ENCODE measurements at regions not wholly inside any gene's neighbourhood (a gene's known extent, or its start where the extent isn't known, plus 50 kb on each side); places are given as distances from the start of the nearest gene placed in this dataset.

DNA sequence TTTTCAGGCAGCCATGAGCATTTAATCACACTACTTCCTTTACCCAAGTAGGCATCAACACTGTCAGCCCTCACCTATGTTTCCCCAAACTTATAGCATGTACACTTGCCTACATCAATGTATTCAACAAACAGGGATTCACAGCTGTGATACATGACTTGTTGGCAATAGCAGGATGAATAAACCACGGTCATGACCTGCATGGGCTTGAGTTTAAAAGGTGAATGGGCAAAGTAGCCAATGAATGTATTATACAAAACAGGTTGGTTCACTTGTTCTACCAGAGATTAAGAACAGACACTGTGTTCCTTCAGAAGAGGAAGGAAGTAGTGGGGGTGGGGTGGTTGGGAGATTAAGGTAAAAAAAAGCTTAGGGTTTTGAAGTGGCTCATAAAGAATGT is 861.9 kb upstream of the SEMA6D start:
- no peaks in the 10 kb centered on the region for H3K23me2 ChIP-seq (ENCODE audit: low read depth, low read length)
- H3K4me1 ChIP-seq (replicated peaks in 1 of 4; ENCODE audit: control insufficient read depth in 3 of 4, insufficient read depth in 4 of 4, low read length in 3 of 4), result no peaks in the 10 kb centered on the region
- no peaks in the 10 kb centered on the region for H3K9me3 ChIP-seq (ENCODE audit: insufficient read depth in 2 of 2, low read depth in 1 of 2, low read length in 1 of 2)
- H3K27ac ChIP-seq (ENCODE audit: low read depth, low read length), result no peak overlapping the region
- DNase-seq (ENCODE audit: low read depth in 1 of 2, low spot score in 2 of 2) (no peak), FAIRE-seq (no peak)
- H3K9ac ChIP-seq (replicated peaks in 1 of 4; ENCODE audit: extremely low read depth in 1 of 4, low read depth in 3 of 4, low read length in 3 of 4), result no peak overlapping the region
- no peaks in the 10 kb centered on the region for H3K27me3 ChIP-seq (replicated peaks in 1 of 4; ENCODE audit: control insufficient read depth in 3 of 4, extremely low read depth in 1 of 4, insufficient read depth in 3 of 4, low read length in 3 of 4)
- no peak overlapping the region for H3K4me2 ChIP-seq (ENCODE audit: insufficient read depth in 1 of 2, low read depth in 2 of 2, low read length in 2 of 2)
- no peak overlapping the region for H2BK15ac ChIP-seq (ENCODE audit: low read length)
- H2AFZ ChIP-seq (ENCODE audit: low read length), result 0 out of 2 replicates have a peak overlapping the region, but pooled peaks have one; percentile 30
- H2BK12ac ChIP-seq (ENCODE audit: low read depth, low read length), result no peak overlapping the region
- H4K5ac ChIP-seq (ENCODE audit: insufficient read length, low read depth, low read length), result no peak overlapping the region
- 85% methylated on average over 1 of the region's 1 CpG; no CpG with 5 or more reads in 1 of the 2 experiments for WGBS, 2 experiments (ENCODE audit: extremely low coverage in 1 of 2, insufficient coverage in 1 of 2, insufficient read length in 1 of 2, insufficient replicate concordance in 2 of 2, low coverage in 1 of 2, low lambda C conversion rate in 2 of 2, missing lambda C conversion rate in 1 of 2)
- no peak overlapping the region for H3K4ac ChIP-seq (replicated peaks; ENCODE audit: insufficient read length, low read depth, low read length)
- no peaks in the 10 kb centered on the region for H3K36me3 ChIP-seq (ENCODE audit: control insufficient read depth in 2 of 4, insufficient read depth in 4 of 4, low read length in 3 of 4)
- H2BK20ac ChIP-seq (ENCODE audit: low read length), result no peak overlapping the region
- no peak overlapping the region for H2BK5ac ChIP-seq (ENCODE audit: low read depth, low read length)
- no peak overlapping the region for H3K18ac ChIP-seq (ENCODE audit: extremely low read depth, low read length)
- no peak overlapping the region for H3K4me3 ChIP-seq (ENCODE audit: extremely low read depth in 1 of 4, insufficient read depth in 2 of 4, low read depth in 3 of 4, low read length in 4 of 4)
- ChIA-PET CTCF (ENCODE audit: partially characterized antibody) (interaction anchor here (0.8 kb wide), 1 partner anchor 26 kb away, joined by 3 read pairs; no protein-coding TSS in a partner anchor), POLR2A (ENCODE audit: partially characterized antibody) (no interaction called here)
- H2AK5ac ChIP-seq (ENCODE audit: low read depth, low read length), result no peak overlapping the region
- no peak overlapping the region for H4K8ac ChIP-seq (ENCODE audit: extremely low read depth, insufficient read depth, low read length)
- no peaks in the 10 kb centered on the region for H4K20me1 ChIP-seq (replicated peaks in 1 of 2; ENCODE audit: control insufficient read depth in 1 of 2, insufficient read depth in 2 of 2, low read length in 2 of 2)
- H4K91ac ChIP-seq (replicated peaks; ENCODE audit: insufficient read length, low read length), result no peak overlapping the region
- H3K79me1 ChIP-seq (ENCODE audit: low read depth, low read length), result no peaks in the 10 kb centered on the region
- H3K56ac ChIP-seq (replicated peaks; ENCODE audit: insufficient read length, low read depth, low read length), result no peak overlapping the region
- H3K14ac ChIP-seq (ENCODE audit: insufficient read length), result no peak overlapping the region
- H2BK120ac ChIP-seq (replicated peaks; ENCODE audit: low read depth, low read length), result no peak overlapping the region
- H3K23ac ChIP-seq (ENCODE audit: insufficient read length), result no peak overlapping the region
- no peaks in the 10 kb centered on the region for H3K79me2 ChIP-seq (ENCODE audit: control insufficient read depth in 1 of 2, insufficient read depth in 2 of 2, low read length in 2 of 2)
- no peak for TF ChIP-seq CTBP2 (IDR thresholded peaks at IDR 0.05; ENCODE audit: borderline replicate concordance, insufficient read depth, insufficient read length, low read length)
- TF ChIP-seq, protein P1, sequence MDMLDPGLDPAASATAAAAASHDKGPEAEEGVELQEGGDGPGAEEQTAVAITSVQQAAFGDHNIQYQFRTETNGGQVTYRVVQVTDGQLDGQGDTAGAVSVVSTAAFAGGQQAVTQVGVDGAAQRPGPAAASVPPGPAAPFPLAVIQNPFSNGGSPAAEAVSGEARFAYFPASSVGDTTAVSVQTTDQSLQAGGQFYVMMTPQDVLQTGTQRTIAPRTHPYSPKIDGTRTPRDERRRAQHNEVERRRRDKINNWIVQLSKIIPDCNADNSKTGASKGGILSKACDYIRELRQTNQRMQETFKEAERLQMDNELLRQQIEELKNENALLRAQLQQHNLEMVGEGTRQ (IDR thresholded peaks at IDR 0.05; ENCODE audit: low read length), result no peak
- TF ChIP-seq HDAC6 (IDR thresholded peaks at IDR 0.05; ENCODE audit: low read depth, low read length), result no peak
- TF ChIP-seq, protein P2, sequence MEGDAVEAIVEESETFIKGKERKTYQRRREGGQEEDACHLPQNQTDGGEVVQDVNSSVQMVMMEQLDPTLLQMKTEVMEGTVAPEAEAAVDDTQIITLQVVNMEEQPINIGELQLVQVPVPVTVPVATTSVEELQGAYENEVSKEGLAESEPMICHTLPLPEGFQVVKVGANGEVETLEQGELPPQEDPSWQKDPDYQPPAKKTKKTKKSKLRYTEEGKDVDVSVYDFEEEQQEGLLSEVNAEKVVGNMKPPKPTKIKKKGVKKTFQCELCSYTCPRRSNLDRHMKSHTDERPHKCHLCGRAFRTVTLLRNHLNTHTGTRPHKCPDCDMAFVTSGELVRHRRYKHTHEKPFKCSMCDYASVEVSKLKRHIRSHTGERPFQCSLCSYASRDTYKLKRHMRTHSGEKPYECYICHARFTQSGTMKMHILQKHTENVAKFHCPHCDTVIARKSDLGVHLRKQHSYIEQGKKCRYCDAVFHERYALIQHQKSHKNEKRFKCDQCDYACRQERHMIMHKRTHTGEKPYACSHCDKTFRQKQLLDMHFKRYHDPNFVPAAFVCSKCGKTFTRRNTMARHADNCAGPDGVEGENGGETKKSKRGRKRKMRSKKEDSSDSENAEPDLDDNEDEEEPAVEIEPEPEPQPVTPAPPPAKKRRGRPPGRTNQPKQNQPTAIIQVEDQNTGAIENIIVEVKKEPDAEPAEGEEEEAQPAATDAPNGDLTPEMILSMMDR (IDR thresholded peaks at IDR 0.05; ENCODE audit: control extremely low read depth in 1 of 3, insufficient read depth in 1 of 3, low read depth in 1 of 3, low read length in 3 of 3), result no peak
- no peak for TF ChIP-seq KDM4A (IDR thresholded peaks at IDR 0.05; ENCODE audit: low read depth, low read length, severe bottlenecking)
- TF ChIP-seq ASH2L (IDR thresholded peaks at IDR 0.05; ENCODE audit: low read length), result no peak
- TF ChIP-seq, protein P3, sequence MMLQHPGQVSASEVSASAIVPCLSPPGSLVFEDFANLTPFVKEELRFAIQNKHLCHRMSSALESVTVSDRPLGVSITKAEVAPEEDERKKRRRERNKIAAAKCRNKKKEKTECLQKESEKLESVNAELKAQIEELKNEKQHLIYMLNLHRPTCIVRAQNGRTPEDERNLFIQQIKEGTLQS (IDR thresholded peaks at IDR 0.05; ENCODE audit: insufficient read depth, low read depth, low read length), result no peak
- no peak for TF ChIP-seq FOSL1 (IDR thresholded peaks at IDR 0.05; ENCODE audit: insufficient read depth, low read depth, low read length)
- TF ChIP-seq TCF12 (IDR thresholded peaks at IDR 0.05; ENCODE audit: low read depth, low read length), result no peak
- no peak for TF ChIP-seq GABPA (IDR thresholded peaks at IDR 0.05; ENCODE audit: borderline replicate concordance, insufficient read depth, low read length)

All from H1 (cell line).